Epithelial cell of proximal tubule (primary cell): ENCODE measurements at regions not wholly inside any gene's neighbourhood (a gene's known extent, or its start where the extent isn't known, plus 50 kb on each side); places are given as distances from the start of the nearest gene placed in this dataset.

Experiments
- DNase-seq: peaks from one replicate; pipeline ENCODE4 v3.0.0-alpha.2; 2011; ENCODE audit warnings: low read depth
- H3K4me3 ChIP-seq: 2 replicates; pipeline ENCODE4 v1.5.1; 2011; ENCODE audit warnings: low read depth, mild to moderate bottlenecking, low read length
- CTCF ChIP-seq: conservative IDR thresholded peaks from 2 replicates; pipeline ENCODE4 v1.5.1; 2012; ENCODE audit warnings: low read depth, mild to moderate bottlenecking, low read length

DNA sequence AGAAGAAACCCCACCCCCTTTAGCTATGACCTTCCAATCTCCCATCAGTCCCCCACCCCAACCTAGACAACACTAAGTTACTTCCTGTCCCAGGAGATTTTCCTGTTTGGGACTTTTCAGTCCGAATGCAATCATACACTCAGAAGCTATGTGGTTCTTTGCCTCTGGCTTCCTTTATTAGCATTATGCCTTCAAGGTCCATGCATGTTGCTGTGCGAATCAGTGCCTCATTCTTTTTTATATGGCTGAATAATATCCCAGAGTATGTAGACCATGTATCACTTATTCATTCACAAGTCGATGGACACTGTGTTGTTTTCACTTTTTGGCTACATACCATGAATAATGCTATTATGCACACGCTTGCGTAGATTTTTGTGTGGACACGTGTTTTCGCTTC, 292.1 kb upstream of the HDAC4 start:
- DNase-seq: no peak
- TF ChIP-seq CTCF: no peak
- H3K4me3 ChIP-seq: no peak overlapping the region

DNA sequence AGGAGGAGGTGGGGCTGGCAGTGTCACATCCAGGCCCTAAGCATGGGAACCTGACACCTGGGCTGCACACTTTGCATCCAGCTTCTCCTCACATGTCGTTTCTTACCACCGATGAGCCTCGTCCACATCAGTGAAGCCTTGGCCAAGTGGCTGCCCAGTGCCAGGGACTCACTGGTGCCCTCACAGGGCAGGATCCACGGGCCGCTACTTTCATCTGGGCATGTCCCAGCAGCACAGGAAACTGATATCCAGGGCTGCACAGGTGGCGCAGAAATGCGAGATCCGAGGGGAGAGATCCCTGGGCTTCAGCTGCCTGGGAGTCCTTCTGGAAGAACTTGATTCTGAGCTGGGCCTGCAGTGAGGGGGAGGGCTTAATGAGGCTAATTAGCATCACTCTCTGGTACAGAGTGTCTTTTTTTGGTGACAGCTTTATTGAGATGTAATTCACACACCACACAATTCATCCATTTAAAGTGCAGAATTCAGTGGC, 291.6 kb upstream of the HDAC4 start:
- no peak for TF ChIP-seq CTCF
- no peak overlapping the region for H3K4me3 ChIP-seq

GRCh38 chr2:239691720-239692119, 290.9 kb upstream of the HDAC4 start:
- no peak for DNase-seq
- no peak for TF ChIP-seq CTCF
- H3K4me3 ChIP-seq: no peak overlapping the region

More for the DNA sequence above, 291.6 kb upstream of the HDAC4 start:
- DNase-seq: no peak

DNA sequence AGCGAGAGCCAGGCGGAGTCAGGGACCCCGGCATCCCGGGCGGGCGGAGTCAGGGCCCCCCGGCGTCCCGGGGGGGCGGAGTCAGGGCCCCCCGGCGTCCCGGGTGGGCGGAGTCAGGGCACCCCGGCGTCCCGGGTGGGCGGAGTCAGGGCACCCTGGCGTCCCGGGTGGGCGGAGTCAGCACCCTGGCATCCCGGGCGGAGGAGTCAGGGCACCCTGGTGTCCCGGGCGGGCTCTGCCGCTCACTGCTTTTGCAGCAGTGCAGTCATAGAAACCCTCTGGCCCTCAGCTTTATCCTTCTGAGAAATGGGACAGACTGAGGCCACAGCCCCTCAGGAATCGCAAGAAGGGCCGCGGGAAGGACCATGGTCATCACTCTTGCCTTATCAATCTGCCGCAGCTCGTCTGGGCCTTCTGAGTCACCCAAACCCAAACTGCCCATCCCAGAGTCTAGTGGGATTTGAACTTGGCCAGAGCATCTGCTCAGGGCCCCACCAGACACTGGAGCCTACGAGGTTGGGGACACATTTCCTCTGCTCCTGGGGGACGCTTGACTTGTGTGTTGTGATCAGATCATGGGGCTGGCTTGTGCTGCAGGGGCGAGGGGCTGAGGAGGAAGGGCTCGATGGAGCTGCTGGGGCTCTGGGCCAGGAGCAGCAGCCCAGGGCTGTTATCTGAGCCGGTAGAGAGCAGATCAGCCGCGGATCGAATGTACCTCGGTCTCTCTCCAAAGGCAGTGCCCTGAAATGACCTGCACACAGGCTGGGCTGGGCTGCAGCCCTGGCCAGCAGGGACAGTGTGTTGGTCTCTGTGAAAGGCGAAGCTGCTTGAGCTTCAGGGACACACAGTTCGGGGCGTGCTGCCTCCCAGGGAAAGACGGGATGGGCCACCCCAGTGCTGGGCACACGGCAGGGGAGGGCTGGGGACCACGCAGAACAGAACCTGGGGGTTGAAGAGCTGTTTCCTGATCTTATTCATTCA, 290.1 kb upstream of the HDAC4 start:
- no peak for DNase-seq
- no peak overlapping the region for H3K4me3 ChIP-seq
- TF ChIP-seq CTCF: no peak

GRCh38 chr2:239689985-239690384, 289.2 kb upstream of the HDAC4 start:
- H3K4me3 ChIP-seq: no peak overlapping the region
- no peak for TF ChIP-seq CTCF
- DNase-seq: no peak

GRCh38 chr2:239689410-239689809, 288.6 kb upstream of the HDAC4 start:
- no peak for DNase-seq
- no peak for TF ChIP-seq CTCF
- no peak overlapping the region for H3K4me3 ChIP-seq
